BLaER1 treated with 17β-estradiol and CSF1 and Interleukin-3, amounts not matched to agents 10 nM and 100 nM (cell line): ENCODE measurements at regions not wholly inside any gene's neighbourhood (a gene's known extent, or its start where the extent isn't known, plus 50 kb on each side); places are given as distances from the start of the nearest gene placed in this dataset.

Source experiments
- H3K27ac ChIP-seq, 11 experiments: shearing (Covaris generic); formaldehyde crosslinking; 2 replicates each; pipeline ENCODE4 v1.8.1; 2022
- H3K27me3 ChIP-seq, 11 experiments: shearing (Covaris generic); formaldehyde crosslinking; 2 replicates each; pipeline ENCODE4 v1.8.1; 2022
- H3K36me3 ChIP-seq, 11 experiments: shearing (Covaris generic); formaldehyde crosslinking; 2 replicates each; pipeline ENCODE4 v1.8.1; 2022
- H3K4me1 ChIP-seq, 10 experiments: shearing (Covaris generic); formaldehyde crosslinking; 2 replicates each; pipeline ENCODE4 v1.8.1; 2022
- H3K4me2 ChIP-seq, 11 experiments: shearing (Covaris generic); formaldehyde crosslinking; 2 replicates each; pipeline ENCODE4 v1.8.1; 2022
- H3K4me3 ChIP-seq, 10 experiments: shearing (Covaris generic); formaldehyde crosslinking; 2 replicates each; pipeline ENCODE4 v1.8.1; 2022
- H3K9ac ChIP-seq, 11 experiments: shearing (Covaris generic); formaldehyde crosslinking; 2 replicates each; pipeline ENCODE4 v1.8.1; 2022
- H3K9me3 ChIP-seq, 11 experiments: shearing (Covaris generic); formaldehyde crosslinking; replicated peaks in 1 of 11; 2 replicates each; pipeline ENCODE4 v1.8.1; 2022
- H4K20me1 ChIP-seq, 11 experiments: shearing (Covaris generic); formaldehyde crosslinking; 2 replicates each; pipeline ENCODE4 v1.8.1; 2022
- Cebpa-rat ChIP-seq, 11 experiments: shearing (Covaris generic); IDR thresholded peaks; 2 replicates each; pipeline ENCODE4 v1.8.1; 2022

- H3K27ac ChIP-seq, result no peak overlapping the region
- no peak overlapping the region for H3K4me3 ChIP-seq
- no peak overlapping the region for H3K4me2 ChIP-seq
- H3K36me3 ChIP-seq, result no peaks in the 10 kb centered on the region
- H3K27me3 ChIP-seq, result no peaks in the 10 kb centered on the region
- H3K9ac ChIP-seq, result no peak overlapping the region
- no peaks in the 10 kb centered on the region for H4K20me1 ChIP-seq
- no peaks in the 10 kb centered on the region for H3K4me1 ChIP-seq
- TF ChIP-seq Cebpa-rat (IDR thresholded peaks at IDR 0.05), result no peak
- no peaks in the 10 kb centered on the region for H3K9me3 ChIP-seq
Measured at GRCh38 chr3:150293401-150294001, 114.6 kb upstream of the TSC22D2 start.

- no peaks in the 10 kb centered on the region for H3K36me3 ChIP-seq
- no peaks in the 10 kb centered on the region for H3K27me3 ChIP-seq
- no peak for TF ChIP-seq Cebpa-rat (IDR thresholded peaks at IDR 0.05)
- no peaks in the 10 kb centered on the region for H4K20me1 ChIP-seq
- no peak overlapping the region for H3K4me2 ChIP-seq
- H3K27ac ChIP-seq, result no peak overlapping the region
- H3K4me3 ChIP-seq, result no peak overlapping the region
- no peaks in the 10 kb centered on the region for H3K4me1 ChIP-seq
- no peak overlapping the region for H3K9ac ChIP-seq
- H3K9me3 ChIP-seq, result no peaks in the 10 kb centered on the region
Measured at GRCh38 chr3:150292891-150293290, 115.2 kb upstream of the TSC22D2 start.

- Histone ChIP-seq H3K9me3 (no peaks in the 10 kb centered on the region), H3K4me3 (no peak overlapping the region), H4K20me1 (no peaks in the 10 kb centered on the region), H3K27me3 (no peaks in the 10 kb centered on the region), H3K27ac (no peak overlapping the region), H3K4me1 (no peaks in the 10 kb centered on the region), H3K4me2 (no peak overlapping the region), H3K36me3 (no peaks in the 10 kb centered on the region), H3K9ac (no peak overlapping the region)
- no peak for TF ChIP-seq Cebpa-rat (IDR thresholded peaks at IDR 0.05)
Measured at GRCh38 chr3:150291515-150291914, 116.6 kb upstream of the TSC22D2 start.

GRCh38 chr3:150286390-150287147 is 121.5 kb upstream of the TSC22D2 start:
- no peak overlapping the region for H3K4me2 ChIP-seq
- H3K4me1 ChIP-seq, result no peaks in the 10 kb centered on the region
- H3K27ac ChIP-seq, result no peak overlapping the region
- H3K4me3 ChIP-seq, result no peak overlapping the region
- H3K9me3 ChIP-seq, result peaks cover 0 to 16% (median 8%) of the 10 kb centered on the region in 11 experiments; a peak in 12 of 22 replicates
- no peak overlapping the region for H3K9ac ChIP-seq
- no peak for TF ChIP-seq Cebpa-rat (IDR thresholded peaks at IDR 0.05)
- no peaks in the 10 kb centered on the region for H3K27me3 ChIP-seq
- H4K20me1 ChIP-seq, result no peaks in the 10 kb centered on the region
- H3K36me3 ChIP-seq, result no peaks in the 10 kb centered on the region

- Histone ChIP-seq H3K4me2 (no peak overlapping the region), H3K9me3 (peaks cover 2 to 26% (median 13%) of the 10 kb centered on the region in 11 experiments; a peak in 17 of 22 replicates), H3K36me3 (no peaks in the 10 kb centered on the region), H3K4me3 (no peak overlapping the region), H4K20me1 (no peaks in the 10 kb centered on the region), H3K27me3 (no peaks in the 10 kb centered on the region), H3K9ac (no peak overlapping the region), H3K27ac (no peak overlapping the region), H3K4me1 (peaks cover 0 to 3% (median 0%) of the 10 kb centered on the region in 10 experiments; a peak in 3 of 20 replicates)
- no peak for TF ChIP-seq Cebpa-rat (IDR thresholded peaks at IDR 0.05)
Measured at GRCh38 chr3:150285601-150286000, 122.5 kb upstream of the TSC22D2 start.

GRCh38 chr3:150278843-150279381 is 129.2 kb upstream of the TSC22D2 start:
- H3K4me3 ChIP-seq, result no peak overlapping the region
- H3K36me3 ChIP-seq, result no peaks in the 10 kb centered on the region
- H3K9ac ChIP-seq, result no peak overlapping the region
- no peaks in the 10 kb centered on the region for H3K27me3 ChIP-seq
- H4K20me1 ChIP-seq, result no peaks in the 10 kb centered on the region
- peaks cover 8 to 31% (median 18%) of the 10 kb centered on the region in 11 experiments; a peak in 17 of 22 replicates for H3K9me3 ChIP-seq
- TF ChIP-seq Cebpa-rat (IDR thresholded peaks at IDR 0.05), result no peak
- no peak overlapping the region for H3K27ac ChIP-seq
- peaks cover 0 to 3% (median 0%) of the 10 kb centered on the region in 10 experiments; a peak in 4 of 20 replicates for H3K4me1 ChIP-seq
- no peak overlapping the region for H3K4me2 ChIP-seq

- Histone ChIP-seq H3K36me3 (no peaks in the 10 kb centered on the region), H3K9me3 (peaks cover 8 to 31% (median 18%) of the 10 kb centered on the region in 11 experiments; a peak in 17 of 22 replicates), H3K27ac (no peak overlapping the region), H3K9ac (no peak overlapping the region), H3K4me1 (peaks cover 0 to 8% (median 0%) of the 10 kb centered on the region in 10 experiments; a peak in 8 of 20 replicates), H4K20me1 (no peaks in the 10 kb centered on the region), H3K4me3 (no peak overlapping the region), H3K4me2 (no peak overlapping the region), H3K27me3 (no peaks in the 10 kb centered on the region)
- TF ChIP-seq Cebpa-rat (IDR thresholded peaks at IDR 0.05), result no peak
Measured at GRCh38 chr3:150278195-150278594, 129.9 kb upstream of the TSC22D2 start.

GRCh38 chr3:150277444-150277843 is 130.7 kb upstream of the TSC22D2 start:
- no peaks in the 10 kb centered on the region for H3K36me3 ChIP-seq
- no peak for TF ChIP-seq Cebpa-rat (IDR thresholded peaks at IDR 0.05)
- H4K20me1 ChIP-seq, result no peaks in the 10 kb centered on the region
- no peak overlapping the region for H3K4me3 ChIP-seq
- H3K4me1 ChIP-seq, result peaks cover 0 to 13% (median 0%) of the 10 kb centered on the region in 10 experiments; a peak in 8 of 20 replicates
- H3K9ac ChIP-seq, result no peak overlapping the region
- no peak overlapping the region for H3K4me2 ChIP-seq
- no peak overlapping the region for H3K27ac ChIP-seq
- H3K27me3 ChIP-seq, result no peaks in the 10 kb centered on the region
- H3K9me3 ChIP-seq, result peaks cover 8 to 24% (median 15%) of the 10 kb centered on the region in 11 experiments; a peak in 17 of 22 replicates

- peaks cover 0 to 13% (median 0%) of the 10 kb centered on the region in 10 experiments; a peak in 8 of 20 replicates for H3K4me1 ChIP-seq
Measured at GRCh38 chr3:150275941-150276340, 132.2 kb upstream of the TSC22D2 start.

More at GRCh38 chr3:150275941-150276340, 132.2 kb upstream of the TSC22D2 start:
- H3K27me3 ChIP-seq, result no peaks in the 10 kb centered on the region
- H3K9ac ChIP-seq, result no peak overlapping the region
- H3K4me2 ChIP-seq, result no peak overlapping the region
- no peaks in the 10 kb centered on the region for H4K20me1 ChIP-seq
- H3K27ac ChIP-seq, result no peak overlapping the region
- H3K36me3 ChIP-seq, result no peaks in the 10 kb centered on the region
- H3K9me3 ChIP-seq, result peaks cover 5 to 9% (median 8%) of the 10 kb centered on the region in 11 experiments; a peak in 13 of 22 replicates
- no peak overlapping the region for H3K4me3 ChIP-seq
- no peak for TF ChIP-seq Cebpa-rat (IDR thresholded peaks at IDR 0.05)
